ENCODE measurements at regions not wholly inside any gene's neighbourhood (a gene's known extent, or its start where the extent isn't known, plus 50 kb on each side); places are given as distances from the start of the nearest gene placed in this dataset.

GRCh38 chr4:19961091-19961490 lies 290.6 kb upstream of the SLIT2 start:
- no peak for TF ChIP-seq CTCF (conservative IDR thresholded peaks at IDR 0.05; ENCODE audit: low read length)
- TF ChIP-seq EZH2phosphoT487 (IDR thresholded peaks at IDR 0.05; ENCODE audit: borderline replicate concordance) = no peak

All from Loucy (cell line).